Ovary (tissue), 7 donors: ENCODE measurements at regions not wholly inside any gene's neighbourhood (a gene's known extent, or its start where the extent isn't known, plus 50 kb on each side); places are given as distances from the start of the nearest gene placed in this dataset.

ENCODE experiments used
- DNase-seq, 5 donors: peaks; one replicate each; pipeline ENCODE4 v3.0.0-alpha.2; 2019 to 2020
- H3K27ac ChIP-seq, 2 donors: fragments of 200-600 bp; one replicate each; pipeline versions ENCODE4 v1.5.1 to v1.8.0; 2019 to 2022
- H3K27me3 ChIP-seq: fragments of 200-600 bp; one replicate; pipeline ENCODE4 v1.8.0; 2022
- H3K36me3 ChIP-seq: fragments of 200-600 bp; sonication (generic); one replicate; pipeline ENCODE4 v1.5.1; 2019
- H3K4me1 ChIP-seq: one replicate; pipeline ENCODE4 v1.8.1; 2013; ENCODE audit warnings: mild to moderate bottlenecking, moderate library complexity; ENCODE audit not compliant: insufficient read depth
- H3K4me3 ChIP-seq: fragments of 200-600 bp; sonication (generic); one replicate; pipeline ENCODE4 v1.5.1; 2017
- H3K9me3 ChIP-seq, 2 donors: fragments of 200-600 bp in 1 of 2; sonication (generic) in 1 of 2; one replicate each; pipeline versions ENCODE4 v1.5.1 to v1.8.1; 2013 to 2019; ENCODE audit warnings: mild to moderate bottlenecking in 1 of 2, moderate library complexity in 1 of 2
- CTCF ChIP-seq, 3 donors: fragments of 450-650 bp in 2 of 3; fragments of 200-600 bp in 1 of 3; IDR thresholded peaks; one replicate each; pipeline versions ENCODE4 v1.5.1 to v1.8.0; 2016 to 2022; ENCODE audit warnings: antibody characterized with exemption in 3 of 3, mild to moderate bottlenecking in 1 of 3
- EP300 ChIP-seq: sonication (generic); formaldehyde crosslinking; IDR thresholded peaks from one replicate; pipeline ENCODE4 v1.6.1; 2017; ENCODE audit warnings: antibody characterized with exemption
- POLR2A ChIP-seq: fragments of 450-650 bp; IDR thresholded peaks from one replicate; pipeline ENCODE4 v1.6.1; 2017; ENCODE audit warnings: antibody characterized with exemption, mild to moderate bottlenecking, moderate library complexity
- WGBS, 3 donors: extraction: QIAGEN DNeasy Blood & Tissue Kit in 1 of 3; methylation state at CpG; one replicate each; pipeline versions ENCODE4 v1.1.5 to v1.1.7; 2013 to 2017; 5-methylcytosine and 5-hydroxymethylcytosine counted together
- intact Hi-C, 4 donors: fragments of 100-400 bp; cut with DNase I; formaldehyde crosslinking; loops; one replicate each; pipeline versions ENCODE4 v1.11.0 to v1.15.1; 2022 to 2023
- donor health status: DM: no; HTN: no; CAD: no; lungs with moderate emphysema.
- donor health status: DM: no; HTN: no; CAD: no.
- donor health status: Bipolar disorder and iron deficiency.
- donor health status: DM: no; HTN: no; CAD: no.
- donor health status: DM: yes; HTN: yes; CAD: no.

- WGBS, 3 donors: 33 to 93% (median 62%) methylated on average over 2 of the region's 2 CpGs
- no peak overlapping the region for H3K27ac ChIP-seq
- no peak overlapping the region for H3K4me3 ChIP-seq
- intact Hi-C loops: no loop called here
- no peaks in the 10 kb centered on the region for H3K9me3 ChIP-seq
- no peaks in the 10 kb centered on the region for H3K36me3 ChIP-seq
- DNase-seq: no peak
- no peak for TF ChIP-seq EP300
- TF ChIP-seq CTCF (IDR thresholded peaks at IDR 0.05): no peak
- no peak for TF ChIP-seq POLR2A
- H3K27me3 ChIP-seq: no peaks in the 10 kb centered on the region
- no peaks in the 10 kb centered on the region for H3K4me1 ChIP-seq
Measured at GRCh38 chr1:87715471-87715870, 386.8 kb downstream of the LMO4 start.

GRCh38 chr1:87717157-87717670 is 388.5 kb downstream of the LMO4 start:
- Histone ChIP-seq H3K4me3 (no peak overlapping the region), H3K27ac (no peak overlapping the region), H3K27me3 (no peaks in the 10 kb centered on the region), H3K4me1 (no peaks in the 10 kb centered on the region), H3K9me3 (no peaks in the 10 kb centered on the region), H3K36me3 (no peaks in the 10 kb centered on the region)
- 49 to 62% (median 54%) methylated on average over 2 of the region's 2 CpGs for WGBS, 3 donors
- no peak for TF ChIP-seq POLR2A
- no peak for TF ChIP-seq CTCF (IDR thresholded peaks at IDR 0.05)
- no peak for TF ChIP-seq EP300
- intact Hi-C loops: no loop called here
- DNase-seq: no peak

GRCh38 chr1:87718241-87718950 is 389.7 kb downstream of the LMO4 start:
- no peak for TF ChIP-seq EP300
- no peak for TF ChIP-seq CTCF (IDR thresholded peaks at IDR 0.05)
- no peak for TF ChIP-seq POLR2A

GRCh38 chr1:87719658-87720057 is 391.0 kb downstream of the LMO4 start:
- Histone ChIP-seq H3K9me3 (no peaks in the 10 kb centered on the region), H3K4me3 (no peak overlapping the region), H3K36me3 (no peaks in the 10 kb centered on the region), H3K27ac (no peak overlapping the region), H3K4me1 (no peaks in the 10 kb centered on the region), H3K27me3 (no peaks in the 10 kb centered on the region)
- no peak for TF ChIP-seq POLR2A
- TF ChIP-seq EP300: no peak
- TF ChIP-seq CTCF (IDR thresholded peaks at IDR 0.05): no peak
- intact Hi-C loops: no loop called here
- WGBS, 3 donors: 60 to 64% (median 61%) methylated on average over 3 of the region's 3 CpGs
- no peak for DNase-seq

More at GRCh38 chr1:87718241-87718950, 389.7 kb downstream of the LMO4 start:
- intact Hi-C loops: no loop called here
- Histone ChIP-seq H3K27ac (no peak overlapping the region), H3K4me3 (no peak overlapping the region), H3K9me3 (no peaks in the 10 kb centered on the region), H3K27me3 (no peaks in the 10 kb centered on the region), H3K36me3 (no peaks in the 10 kb centered on the region), H3K4me1 (no peaks in the 10 kb centered on the region)
- no peak for DNase-seq
- WGBS, 3 donors: 88 to 97% (median 94%) methylated on average over 1 of the region's 1 CpG
